Pulmonary artery endothelial cell (primary cell): ENCODE measurements at regions not wholly inside any gene's neighbourhood (a gene's known extent, or its start where the extent isn't known, plus 50 kb on each side); places are given as distances from the start of the nearest gene placed in this dataset.

Experiments used
- DNase-seq: peaks from one replicate; pipeline ENCODE4 v3.0.0-alpha.2; 2011; ENCODE audit warnings: low read depth, low spot score

DNA sequence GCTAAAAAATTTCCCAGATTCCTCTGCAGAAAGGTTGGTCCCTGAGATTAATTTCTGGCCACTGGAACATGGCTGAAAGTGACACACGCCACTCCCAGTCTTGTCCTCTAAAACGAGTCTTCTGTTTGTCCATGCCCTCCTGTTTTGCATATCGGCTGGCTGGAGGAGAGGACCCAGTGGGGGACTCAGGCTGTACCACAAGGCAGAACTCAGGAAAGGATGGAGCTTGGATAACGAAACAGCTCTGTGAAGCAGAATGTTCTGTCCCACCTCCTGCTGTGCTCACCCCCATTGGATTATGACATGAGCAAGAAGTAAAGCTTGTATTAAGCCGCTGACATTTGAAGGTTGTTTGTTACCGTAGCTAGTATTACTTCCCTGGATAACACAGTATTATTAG is 856.2 kb downstream of the BCL11B start:
- DNase-seq: no peak

DNA sequence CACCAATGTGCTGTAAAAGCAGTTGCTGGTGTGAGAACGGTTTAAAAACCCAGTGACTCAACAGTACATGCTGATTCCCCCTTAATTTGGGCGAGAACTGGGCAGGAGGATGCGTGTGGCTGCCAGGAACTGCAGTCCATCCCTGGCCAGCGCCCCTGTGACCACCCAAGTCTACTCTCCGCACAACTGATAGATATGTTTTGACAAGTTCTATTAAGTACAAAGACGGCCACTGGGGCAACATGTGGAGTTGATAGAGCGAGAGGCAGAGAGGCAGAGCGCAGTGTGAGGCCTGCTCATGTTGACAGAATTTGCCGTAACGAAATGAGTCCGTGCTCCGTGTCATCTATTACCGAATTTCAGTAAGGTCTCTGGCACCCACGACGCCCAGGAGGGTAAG is 855.0 kb downstream of the BCL11B start:
- DNase-seq: no peak

DNA sequence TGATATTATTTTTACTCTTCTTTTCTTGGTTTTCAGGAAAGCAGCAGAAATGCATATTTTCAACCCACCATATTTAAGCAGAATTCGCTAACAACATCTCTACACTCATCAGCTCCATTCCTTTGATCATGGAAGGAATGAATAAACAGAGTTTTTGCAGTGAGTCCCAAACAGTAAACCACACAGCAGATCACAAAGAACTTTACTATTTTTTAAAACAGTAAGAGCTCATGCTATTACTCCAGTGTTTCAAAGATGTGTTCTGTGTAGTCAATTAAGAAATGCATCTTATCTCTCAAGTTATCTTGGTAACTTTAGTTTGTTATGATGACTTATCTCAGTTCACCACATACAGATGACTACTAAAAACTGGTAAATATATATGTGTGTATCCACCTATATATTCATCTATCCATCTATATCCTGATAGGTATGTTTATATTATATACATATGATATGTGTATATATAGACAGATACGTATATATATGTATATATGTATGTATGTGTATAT is 843.5 kb downstream of the BCL11B start:
- DNase-seq: no peak

DNA sequence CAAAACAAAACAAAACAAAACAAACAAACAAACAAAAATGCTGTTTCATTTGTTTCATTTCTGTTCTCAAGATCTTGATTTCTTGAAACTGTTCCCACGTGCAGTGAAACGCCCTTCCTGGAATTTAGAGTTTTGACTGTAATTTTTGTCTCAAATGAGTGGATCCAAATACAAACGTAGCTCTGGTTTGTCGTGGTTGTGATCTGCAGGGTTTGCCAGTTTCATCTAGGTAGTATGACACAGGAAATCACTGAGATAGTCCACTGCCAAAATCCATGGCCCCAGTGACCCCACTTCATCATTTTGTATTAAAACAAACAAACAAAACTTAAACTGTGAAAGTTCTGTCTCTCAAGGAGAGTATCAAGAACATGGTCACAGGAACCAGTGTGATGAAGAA is 838.6 kb downstream of the BCL11B start:
- DNase-seq: no peak

DNA sequence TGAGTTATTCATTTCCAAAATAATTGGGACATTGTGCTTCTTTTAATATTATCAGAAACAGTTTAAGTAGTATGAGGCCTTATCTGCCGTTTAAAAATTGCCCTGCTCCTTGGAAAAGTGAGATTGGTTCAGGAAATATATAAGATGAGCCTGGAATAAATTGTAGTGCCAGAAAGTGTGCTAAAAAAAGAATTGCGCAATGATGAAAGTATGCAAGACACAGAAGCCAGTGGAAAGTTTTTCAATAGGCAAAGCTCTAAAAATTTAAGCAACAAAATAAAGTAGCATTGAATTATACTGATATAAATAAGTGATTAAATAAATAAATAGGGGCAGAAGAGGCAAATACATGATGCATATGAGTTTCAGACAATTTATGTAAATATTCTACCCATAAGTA is 834.9 kb downstream of the BCL11B start:
- DNase-seq: no peak

DNA sequence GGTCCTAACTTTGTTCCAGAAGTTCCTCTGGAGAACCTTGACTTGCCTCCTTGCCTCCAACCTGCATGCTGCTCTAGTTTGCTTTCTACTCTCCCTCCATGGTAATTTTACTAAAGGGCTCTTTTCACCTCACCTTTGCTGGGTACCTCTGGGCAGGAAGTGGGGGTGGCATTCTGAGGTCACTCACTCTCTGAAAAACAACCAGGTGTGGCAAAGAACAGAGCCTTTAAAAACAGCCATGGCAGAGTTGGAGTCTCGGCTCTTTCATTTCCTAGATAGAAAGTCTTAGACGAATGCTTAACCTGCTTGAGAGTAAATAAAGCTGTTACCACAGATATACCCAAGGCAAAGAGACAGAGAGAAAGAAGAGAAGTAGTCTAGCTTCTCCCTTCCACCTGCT is 827.9 kb downstream of the BCL11B start:
- DNase-seq: no peak

DNA sequence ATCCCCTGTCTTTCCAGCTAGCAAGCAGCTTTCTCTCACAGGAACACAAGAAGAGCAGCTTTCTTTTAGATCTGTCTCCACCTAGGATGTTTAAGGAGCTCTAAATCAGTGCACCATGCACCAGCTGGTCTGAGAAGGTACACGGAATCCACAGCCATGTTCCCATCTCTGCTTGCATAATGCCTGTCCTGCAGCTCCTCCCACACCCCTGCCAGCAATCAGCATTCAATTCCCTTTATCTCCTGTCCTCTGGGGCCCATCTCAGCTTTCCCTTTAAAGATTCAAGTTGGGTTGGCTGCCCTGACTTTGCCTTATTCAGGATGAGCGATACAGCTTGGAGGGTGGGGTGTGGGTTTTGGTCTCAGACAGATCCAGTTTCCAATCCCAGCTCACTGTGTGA is 826.3 kb downstream of the BCL11B start:
- no peak for DNase-seq

DNA sequence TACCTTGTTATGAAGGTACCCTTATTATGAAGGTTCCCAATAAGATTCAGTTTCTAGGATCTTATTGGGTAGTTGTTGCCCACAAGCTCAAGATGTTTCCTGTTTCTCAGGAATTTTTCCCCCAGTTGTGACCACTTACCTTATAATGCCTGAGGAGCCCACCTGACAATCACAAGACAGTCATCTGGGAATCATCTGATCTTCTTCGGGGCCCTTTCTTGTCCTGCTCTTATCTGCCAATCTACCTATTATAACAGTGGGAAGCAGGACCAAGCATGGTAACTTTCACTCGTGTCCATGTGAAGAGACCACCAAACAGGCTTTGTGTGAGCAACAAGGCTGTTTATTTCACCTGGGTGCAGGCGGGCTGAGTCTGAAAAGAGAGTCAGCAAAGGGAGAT is 825.5 kb downstream of the BCL11B start:
- no peak for DNase-seq

DNA sequence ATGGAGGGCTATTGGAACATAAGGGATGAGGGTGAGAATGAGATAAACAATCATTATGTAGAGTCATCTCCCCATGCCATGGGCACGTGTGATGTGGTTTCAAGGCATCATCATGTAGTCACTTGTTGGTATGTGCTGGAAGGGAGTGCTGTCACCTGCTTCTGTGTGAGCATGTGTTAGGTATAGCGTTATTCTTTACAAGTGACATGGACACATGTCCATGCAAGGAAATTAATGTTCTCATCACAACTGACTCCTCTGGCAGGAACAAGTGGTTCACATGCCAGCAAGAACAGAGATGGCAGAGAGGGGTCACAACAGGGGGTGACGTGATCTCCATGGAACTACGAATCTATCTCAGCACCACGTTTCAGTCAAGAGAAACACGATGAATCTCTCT is 815.8 kb downstream of the BCL11B start:
- DNase-seq: no peak

DNA sequence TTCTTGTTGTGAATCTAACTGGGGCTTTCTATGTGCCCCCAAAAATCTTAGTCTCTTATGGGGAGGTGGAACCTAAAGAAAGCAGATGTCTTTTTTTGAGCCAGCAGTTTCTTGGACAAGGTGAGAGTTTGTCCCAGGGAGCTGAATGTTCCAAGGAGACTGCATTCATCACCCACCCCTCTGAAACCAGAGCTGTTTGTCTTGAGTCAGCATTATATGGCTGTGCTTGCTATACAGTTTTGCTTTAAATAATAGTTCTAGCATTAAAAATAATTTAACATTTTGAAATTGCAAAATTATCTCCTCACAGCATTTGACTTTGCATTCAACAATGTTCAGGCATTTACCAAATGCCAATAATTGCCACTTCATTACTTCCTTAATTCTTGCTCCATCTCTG is 813.3 kb downstream of the BCL11B start:
- no peak for DNase-seq

DNA sequence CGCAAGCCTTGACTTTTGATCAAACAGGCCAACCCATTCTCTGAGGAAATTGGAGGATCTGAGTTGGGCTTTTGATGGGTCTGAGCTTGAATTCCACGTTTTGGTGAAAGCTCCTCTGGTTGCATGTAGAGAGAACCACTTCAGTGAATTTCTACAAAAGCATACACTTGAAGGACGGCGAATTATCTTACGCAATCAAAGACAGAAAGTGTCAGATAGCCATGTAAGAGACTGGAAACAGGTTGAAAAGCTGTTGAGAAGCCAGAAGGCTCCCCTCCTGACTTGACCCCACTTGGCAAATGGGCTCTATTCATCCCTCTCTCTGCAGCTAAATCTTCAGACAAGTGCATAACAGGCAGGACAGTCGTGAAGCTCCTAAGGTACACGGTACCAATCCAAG is 809.1 kb downstream of the BCL11B start:
- no peak for DNase-seq

DNA sequence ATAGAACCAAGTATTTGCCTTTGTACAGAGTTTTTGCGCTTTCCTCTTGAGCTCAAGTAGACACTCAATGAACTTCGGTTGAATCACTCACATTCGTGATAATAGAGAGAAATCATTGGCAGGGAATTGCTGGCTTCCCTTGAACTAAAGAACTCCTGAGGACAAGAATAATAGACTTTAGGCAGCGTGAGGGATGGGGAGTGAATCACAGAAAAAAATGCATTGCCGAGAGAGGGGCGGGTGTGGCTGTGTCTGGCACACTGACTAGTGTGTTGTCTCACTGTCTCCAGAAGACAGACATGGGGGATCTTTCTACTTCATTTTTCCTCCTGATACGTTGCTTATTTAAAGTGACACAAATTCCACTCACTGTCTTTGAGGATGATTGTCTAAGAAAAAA is 805.2 kb downstream of the BCL11B start:
- no peak for DNase-seq

DNA sequence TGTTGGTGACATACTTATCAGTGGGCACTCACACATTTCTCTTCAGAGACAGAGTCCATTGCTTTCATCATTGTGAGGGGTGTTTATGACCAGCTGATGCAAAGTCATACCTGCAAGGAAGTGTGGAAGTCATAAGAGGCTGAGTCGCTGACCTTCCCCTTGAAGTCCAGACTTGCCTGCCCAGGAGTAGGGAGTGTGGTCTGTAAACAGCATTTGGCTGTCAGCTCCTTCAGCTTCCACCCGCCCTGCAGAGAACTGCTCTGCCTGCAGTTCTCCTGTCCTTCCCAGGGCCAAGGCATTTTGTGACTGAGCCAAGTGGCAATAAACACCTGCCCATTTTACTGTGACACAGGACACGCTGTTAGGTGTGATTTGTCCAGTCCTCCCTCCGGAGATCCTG is 801.3 kb downstream of the BCL11B start:
- no peak for DNase-seq

DNA sequence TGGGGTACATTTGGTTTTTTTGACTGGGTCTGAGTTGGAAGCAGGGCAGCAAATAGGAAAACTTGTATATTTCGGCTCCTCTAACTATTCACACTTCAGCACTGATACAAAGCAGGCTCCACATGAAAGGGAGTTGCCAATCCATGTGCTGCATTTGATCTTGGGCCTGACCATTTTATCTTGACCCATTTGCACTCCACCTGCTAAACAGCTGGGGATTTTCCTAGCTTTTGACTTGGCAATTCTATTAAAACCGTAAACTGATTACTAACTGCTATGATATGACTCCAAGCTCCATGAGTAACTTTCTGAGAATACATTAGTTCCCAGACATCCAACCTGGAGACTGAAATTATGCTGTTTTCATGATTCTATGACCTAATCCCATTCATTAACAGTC is 797.1 kb downstream of the BCL11B start:
- DNase-seq: no peak

DNA sequence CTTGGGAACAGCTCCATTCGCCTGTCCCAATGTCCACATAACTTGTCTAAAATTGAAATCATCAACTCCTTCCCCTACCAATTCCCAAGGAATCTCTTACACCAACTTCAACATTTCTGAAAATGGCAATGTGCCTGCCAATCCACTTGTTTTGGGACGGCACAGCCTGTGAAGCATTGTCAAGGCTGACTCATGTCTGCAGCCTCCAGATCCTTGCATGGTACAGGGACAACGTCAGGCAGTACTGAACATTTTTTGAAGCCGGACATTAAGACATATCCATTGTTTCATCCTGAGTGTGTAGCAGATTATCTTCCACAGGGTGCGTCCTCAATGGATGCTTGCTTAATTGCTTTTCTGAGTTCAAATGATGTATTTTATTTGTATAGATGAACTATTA is 794.1 kb downstream of the BCL11B start:
- DNase-seq: no peak

DNA sequence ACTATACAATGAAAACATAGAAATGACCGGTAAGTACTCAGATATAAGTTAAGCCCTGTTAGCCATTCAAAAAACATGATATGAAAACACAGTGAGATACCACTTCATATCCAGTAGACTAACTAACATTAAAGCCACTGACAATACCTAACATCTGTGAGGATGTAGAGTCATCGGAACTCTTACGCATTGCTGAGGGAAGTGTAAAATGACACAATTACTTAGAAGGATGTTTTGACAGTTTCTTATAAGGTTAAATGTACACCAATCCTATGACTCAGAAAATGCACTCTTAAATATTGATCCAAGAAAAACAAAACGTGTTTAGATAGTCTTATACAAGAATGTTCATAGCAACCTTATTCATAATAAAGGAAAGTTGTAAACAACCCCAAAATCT is 782.9 kb downstream of the BCL11B start:
- DNase-seq: no peak

DNA sequence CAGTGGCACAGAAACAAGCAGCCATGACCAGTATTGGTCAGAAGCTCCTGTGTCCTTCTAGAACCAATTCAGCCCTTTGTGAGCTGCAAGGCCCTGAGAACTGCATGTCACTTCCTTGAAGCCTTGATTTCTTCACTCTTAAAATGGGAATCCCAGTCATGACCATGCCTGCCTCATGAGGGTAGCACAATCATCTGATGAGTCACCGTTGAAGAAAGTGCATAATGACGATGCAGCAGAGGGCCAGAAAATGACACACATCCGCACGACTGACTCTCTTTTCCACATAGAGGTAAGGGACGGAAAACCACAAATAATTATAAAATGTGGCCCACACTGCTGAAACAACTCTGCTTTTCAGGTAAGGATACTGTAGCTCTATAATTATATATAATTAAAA is 777.4 kb downstream of the BCL11B start:
- DNase-seq: no peak

DNA sequence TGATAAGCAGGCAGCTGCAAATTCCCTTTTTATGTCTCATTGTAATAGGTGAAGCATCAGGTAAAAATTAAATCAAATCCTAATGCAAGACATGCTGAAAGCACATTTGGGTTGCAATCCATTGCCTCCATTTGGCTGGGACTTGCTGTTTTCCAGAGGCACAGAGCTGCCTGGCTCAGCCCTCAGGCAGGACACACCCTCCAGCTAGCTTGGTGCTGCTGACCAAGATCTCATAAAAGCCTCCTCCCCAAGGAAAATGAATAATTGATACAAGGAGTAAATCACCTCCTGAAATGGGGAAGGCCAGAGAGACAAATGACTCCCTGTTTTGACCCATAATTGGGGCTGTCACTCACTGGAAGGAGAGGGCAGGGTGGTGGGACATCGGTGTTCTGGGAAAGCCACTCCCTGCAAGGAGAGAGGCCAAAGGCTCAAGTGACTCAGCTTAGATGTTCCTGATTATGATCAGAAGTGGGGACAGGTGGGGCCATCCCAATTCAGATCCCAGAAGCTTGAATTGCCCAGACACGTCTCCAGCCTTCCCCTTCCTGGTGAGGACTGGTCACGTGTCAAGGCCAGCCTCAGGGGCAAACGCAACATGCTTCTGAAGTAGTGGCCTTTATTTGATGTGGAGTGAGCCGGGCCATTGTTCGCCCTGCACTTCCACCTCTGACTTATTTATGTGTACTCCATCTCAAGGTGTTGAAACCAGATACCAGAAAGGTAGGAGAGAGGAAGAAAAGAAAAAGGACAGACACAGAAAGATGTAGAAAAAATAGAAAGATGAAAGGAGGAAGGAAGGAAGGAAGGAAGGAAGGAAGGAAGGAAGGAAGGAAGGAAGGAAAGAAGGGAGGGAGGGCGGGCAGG is 773.7 kb downstream of the BCL11B start:
- no peak for DNase-seq

DNA sequence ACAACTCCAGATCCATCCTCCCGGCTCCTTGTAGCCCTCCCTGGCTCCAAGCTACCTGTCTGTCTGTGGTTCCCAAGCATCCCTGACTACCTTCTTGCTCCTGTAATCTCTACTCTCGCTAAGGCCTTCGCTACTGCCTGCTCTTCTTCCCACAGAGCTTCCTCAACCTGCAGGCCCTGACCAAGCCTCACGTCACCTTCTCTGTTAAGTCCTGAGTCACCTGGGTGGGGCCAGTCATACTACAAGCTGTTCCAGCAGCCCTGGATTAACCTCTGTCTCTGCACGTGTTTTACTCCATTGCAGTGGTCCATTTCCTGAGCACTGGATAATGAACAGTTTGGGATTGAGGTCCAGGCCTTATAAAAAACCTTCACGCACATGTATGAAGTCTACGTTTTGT is 770.7 kb downstream of the BCL11B start:
- DNase-seq: no peak

DNA sequence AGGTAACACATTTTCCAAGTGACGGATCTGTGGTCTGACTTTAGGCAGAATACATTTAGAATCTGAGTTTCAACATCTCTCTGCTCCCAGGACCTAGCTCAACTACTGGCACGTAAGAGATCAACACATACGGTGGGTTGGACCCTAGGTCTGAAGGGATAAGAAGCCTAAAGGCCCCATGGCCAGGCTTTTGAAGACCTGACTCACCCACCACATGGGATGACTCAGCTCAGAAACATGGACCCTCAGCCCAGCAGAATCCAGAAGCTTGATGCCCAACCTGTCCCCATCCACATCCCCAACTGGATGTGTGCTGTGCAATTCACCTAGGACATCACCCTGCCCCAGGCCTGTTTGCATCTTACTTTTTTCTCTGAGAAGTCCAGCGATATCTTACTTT is 770.2 kb downstream of the BCL11B start:
- DNase-seq: no peak

DNA sequence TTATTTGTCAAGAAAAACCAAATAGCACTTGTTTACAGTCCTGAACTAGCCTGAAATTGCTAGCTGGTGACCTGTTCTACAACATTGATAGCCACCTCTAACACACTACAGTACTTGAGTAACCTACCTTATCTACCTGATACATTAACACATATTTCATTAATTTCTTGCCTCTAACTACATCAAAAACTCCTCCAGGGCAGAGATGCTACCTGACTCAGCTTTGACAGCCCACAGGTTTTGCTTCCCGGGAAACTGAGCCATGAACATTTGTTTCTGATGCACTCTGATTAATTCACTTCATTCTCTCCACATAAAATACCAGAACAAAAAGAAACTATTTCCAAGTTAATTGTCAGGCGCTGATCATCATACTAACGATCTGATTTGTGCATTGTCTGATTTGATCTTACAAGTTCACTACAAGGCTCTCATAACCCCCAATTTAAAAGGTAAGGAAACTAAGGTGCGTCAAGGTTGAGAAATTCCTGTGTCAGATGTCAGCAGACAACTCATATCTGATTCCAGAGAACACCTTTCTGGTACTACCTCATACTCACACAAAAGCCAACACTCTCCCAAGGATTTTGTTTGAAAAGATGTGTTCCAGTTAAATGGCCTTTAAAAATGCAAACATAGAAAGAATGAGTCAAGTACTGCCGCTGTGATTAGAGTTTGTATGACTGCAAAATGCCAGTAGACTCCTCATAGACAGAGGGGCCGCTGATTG is 768.7 kb downstream of the BCL11B start:
- DNase-seq: no peak

DNA sequence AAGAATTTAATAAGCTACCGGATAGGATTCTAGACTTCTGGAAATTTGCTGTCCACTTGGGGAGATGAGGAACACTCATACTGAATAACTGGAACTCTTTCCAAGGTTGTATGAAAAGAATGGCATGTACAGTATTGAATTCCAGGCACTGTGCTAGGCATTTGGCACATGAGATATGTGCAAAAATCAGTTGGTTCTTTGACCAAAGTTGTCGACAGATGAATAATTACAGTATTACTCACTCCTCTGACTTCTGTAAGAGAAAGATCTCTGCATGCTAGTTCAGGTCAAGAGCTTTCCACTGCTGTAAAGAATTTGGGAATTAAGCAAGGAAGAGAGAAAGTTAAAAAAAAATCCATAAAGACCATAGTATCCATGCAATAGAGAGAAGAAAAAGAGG is 764.7 kb downstream of the BCL11B start:
- DNase-seq: no peak

DNA sequence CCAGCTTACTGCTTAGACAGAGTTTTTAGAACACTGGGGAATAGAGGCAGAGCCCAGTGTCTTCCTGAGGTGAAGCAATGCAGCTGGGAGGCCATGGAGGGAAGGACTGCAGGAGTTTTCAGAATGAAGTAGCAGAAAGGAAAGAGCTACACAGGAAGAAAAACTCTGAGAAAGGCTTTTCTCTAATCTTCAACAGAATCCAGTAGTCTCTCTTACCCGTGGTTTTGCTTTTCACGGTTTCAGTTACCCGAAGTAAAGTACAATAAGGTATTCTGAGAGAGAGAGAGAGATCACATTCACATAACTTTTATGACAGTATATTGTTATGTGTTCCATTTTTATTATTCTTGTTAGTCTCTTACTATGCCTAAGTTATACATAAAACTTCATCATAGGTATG is 761.6 kb downstream of the BCL11B start:
- no peak for DNase-seq
